H9 (cell line): ENCODE measurements at regions not wholly inside any gene's neighbourhood (a gene's known extent, or its start where the extent isn't known, plus 50 kb on each side); places are given as distances from the start of the nearest gene placed in this dataset.

Experiments used
- DNase-seq: peaks from one replicate; pipeline ENCODE4 v3.0.0-alpha.2; 2017
- H2AFZ ChIP-seq: one replicate; pipeline ENCODE4 v1.6.1; 2013; ENCODE audit warnings: mild to moderate bottlenecking, low read length, control low read depth, moderate library complexity
- H2AK5ac ChIP-seq: 2 replicates; pipeline ENCODE4 v1.6.1; 2013; ENCODE audit warnings: low read length, control low read depth, mixed read lengths; ENCODE audit not compliant: insufficient read length
- H2BK120ac ChIP-seq: one replicate; pipeline ENCODE4 v1.6.1; 2013; ENCODE audit warnings: low read depth, mild to moderate bottlenecking, low read length, control low read depth, inconsistent platforms; ENCODE audit not compliant: poor library complexity, severe bottlenecking
- H2BK12ac ChIP-seq: 2 replicates; pipeline ENCODE4 v1.6.1; 2013; ENCODE audit warnings: low read length, control low read depth, mixed read lengths, low read depth; ENCODE audit not compliant: insufficient read length
- H2BK15ac ChIP-seq: 2 replicates; pipeline ENCODE4 v1.6.1; 2013; ENCODE audit warnings: low read depth, low read length, control low read depth
- H2BK20ac ChIP-seq: one replicate; pipeline ENCODE4 v1.6.1; 2013; ENCODE audit warnings: low read depth, mild to moderate bottlenecking, low read length, control low read depth, inconsistent platforms; ENCODE audit not compliant: poor library complexity, severe bottlenecking
- H2BK5ac ChIP-seq: 2 replicates; pipeline ENCODE4 v1.6.1; 2013; ENCODE audit warnings: low read length, control low read depth, mixed read lengths; ENCODE audit not compliant: insufficient read length
- H3K14ac ChIP-seq: 2 replicates; pipeline ENCODE4 v1.6.1; 2013; ENCODE audit warnings: low read length, control low read depth; ENCODE audit not compliant: insufficient read depth
- H3K18ac ChIP-seq: 2 replicates; pipeline ENCODE4 v1.6.1; 2013; ENCODE audit warnings: low read depth, mild to moderate bottlenecking, mixed read lengths, low read length, control low read depth; ENCODE audit not compliant: insufficient read length
- H3K23ac ChIP-seq: 2 replicates; pipeline ENCODE4 v1.6.1; 2013; ENCODE audit warnings: low read length, control low read depth, mixed read lengths, low read depth; ENCODE audit not compliant: insufficient read length
- H3K23me2 ChIP-seq: 2 replicates; pipeline ENCODE4 v1.6.1; 2013; ENCODE audit warnings: low read depth, mild to moderate bottlenecking, mixed read lengths, low read length, control low read depth; ENCODE audit not compliant: insufficient read length, poor library complexity, severe bottlenecking
- H3K27ac ChIP-seq: 2 replicates; pipeline ENCODE4 v1.5.1; 2013; ENCODE audit warnings: low read length, control low read depth, mixed read lengths, low read depth; ENCODE audit not compliant: insufficient read length
- H3K27me3 ChIP-seq: 2 replicates; pipeline ENCODE4 v1.6.1; 2013; ENCODE audit warnings: low read length, control low read depth, inconsistent platforms; ENCODE audit not compliant: insufficient read depth
- H3K4ac ChIP-seq: 2 replicates; pipeline ENCODE4 v1.6.1; 2013; ENCODE audit warnings: low read depth, mild to moderate bottlenecking, control low read depth, inconsistent platforms, low read length, moderate library complexity
- H3K4me1 ChIP-seq: 2 replicates; pipeline ENCODE4 v1.6.1; 2013; ENCODE audit warnings: low read length, control low read depth, inconsistent platforms; ENCODE audit not compliant: insufficient read depth
- H3K4me2 ChIP-seq: 2 replicates; pipeline ENCODE4 v1.6.1; 2013; ENCODE audit warnings: low read length, control low read depth, mixed read lengths; ENCODE audit not compliant: insufficient read length, insufficient read depth
- H3K56ac ChIP-seq: 2 replicates; pipeline ENCODE4 v1.6.1; 2013; ENCODE audit warnings: low read depth, mild to moderate bottlenecking, mixed read lengths, low read length, control low read depth; ENCODE audit not compliant: insufficient read length
- H3K79me1 ChIP-seq: 2 replicates; pipeline ENCODE4 v1.6.1; 2013; ENCODE audit warnings: low read depth, mild to moderate bottlenecking, moderate library complexity, low read length, control low read depth, inconsistent platforms; ENCODE audit not compliant: insufficient read depth, poor library complexity, severe bottlenecking
- H3K79me2 ChIP-seq: 2 replicates; pipeline ENCODE4 v1.6.1; 2013; ENCODE audit warnings: low read length, control low read depth, inconsistent platforms; ENCODE audit not compliant: insufficient read depth
- H3K9ac ChIP-seq: 2 replicates; pipeline ENCODE4 v1.6.1; 2013; ENCODE audit warnings: low read length, control low read depth, mixed read lengths; ENCODE audit not compliant: insufficient read length; ENCODE audit errors: extremely low read depth
- H3K9me3 ChIP-seq: one replicate; pipeline ENCODE4 v1.6.1; 2013; ENCODE audit warnings: low read depth, low read length, inconsistent platforms; ENCODE audit not compliant: control insufficient read depth
- H3T11ph ChIP-seq: one replicate; pipeline ENCODE4 v1.6.1; 2013; ENCODE audit warnings: mild to moderate bottlenecking, low read length, control low read depth, inconsistent platforms
- H4K20me1 ChIP-seq: one replicate; pipeline ENCODE4 v1.6.1; 2013; ENCODE audit not compliant: control insufficient read depth, insufficient read length, insufficient read depth
- H4K5ac ChIP-seq: 2 replicates; pipeline ENCODE4 v1.6.1; 2013; ENCODE audit warnings: low read depth, mild to moderate bottlenecking, mixed read lengths, low read length, control low read depth; ENCODE audit not compliant: insufficient read length
- H4K8ac ChIP-seq: replicated peaks from 2 replicates; pipeline ENCODE4 v1.6.1; 2013; ENCODE audit warnings: low read length, control low read depth, mixed read lengths, low read depth; ENCODE audit not compliant: insufficient read length
- H4K91ac ChIP-seq: 2 replicates; pipeline ENCODE4 v1.6.1; 2013; ENCODE audit warnings: low read depth, mild to moderate bottlenecking, moderate library complexity, mixed read lengths, low read length, control low read depth; ENCODE audit not compliant: insufficient read length
- H3K27ac Mint-ChIP-seq, 3 experiments: 2 replicates in 2 of 3; 3 replicates in 1 of 3; pipeline ENCODE4 v1.8.0; 2020 to 2021; ENCODE audit warnings: mixed read lengths in 3 of 3, mild to moderate bottlenecking in 1 of 3, moderate library complexity in 1 of 3
- H3K27me3 Mint-ChIP-seq: 2 replicates; pipeline ENCODE4 v1.8.0; 2021; ENCODE audit warnings: low read depth, mild to moderate bottlenecking, moderate library complexity, mixed read lengths
- H3K36me3 Mint-ChIP-seq, 3 experiments: 2 replicates in 2 of 3; 3 replicates in 1 of 3; pipeline ENCODE4 v1.8.0; 2020 to 2021; ENCODE audit warnings: low read depth in 3 of 3, mixed read lengths in 3 of 3; ENCODE audit not compliant: insufficient read depth in 1 of 3
- H3K4me1 Mint-ChIP-seq, 2 experiments: 2 replicates each; pipeline ENCODE4 v1.8.0; 2020; ENCODE audit warnings: mixed read lengths in 2 of 2
- H3K4me3 Mint-ChIP-seq, 2 experiments: 2 replicates in 1 of 2; 3 replicates in 1 of 2; pipeline ENCODE4 v1.8.0; 2020 to 2021; ENCODE audit warnings: mild to moderate bottlenecking in 2 of 2, mixed read lengths in 2 of 2, moderate library complexity in 1 of 2
- H3K9me3 Mint-ChIP-seq, 2 experiments: 2 replicates in 1 of 2; 3 replicates in 1 of 2; pipeline ENCODE4 v1.8.0; 2020; ENCODE audit warnings: mild to moderate bottlenecking in 2 of 2, mixed read lengths in 2 of 2, moderate library complexity in 1 of 2
- WGBS: extraction: QIAGEN DNeasy Blood & Tissue Kit; methylation state at CpG from one replicate; pipeline ENCODE4 v1.1.7; 2013; ENCODE audit warnings: missing lambda C conversion rate, low lambda C conversion rate, mixed read lengths; ENCODE audit not compliant: insufficient read length; ENCODE audit errors: extremely low coverage; 5-methylcytosine and 5-hydroxymethylcytosine counted together
- TF ChIP-seq, protein P1 (sequence below): fragments of 200-600 bp; sonication (generic); conservative IDR thresholded peaks from 3 replicates; pipeline ENCODE4 v1.8.0; 2021; ENCODE audit warnings: antibody characterized with exemption, mild to moderate bottlenecking

DNA sequence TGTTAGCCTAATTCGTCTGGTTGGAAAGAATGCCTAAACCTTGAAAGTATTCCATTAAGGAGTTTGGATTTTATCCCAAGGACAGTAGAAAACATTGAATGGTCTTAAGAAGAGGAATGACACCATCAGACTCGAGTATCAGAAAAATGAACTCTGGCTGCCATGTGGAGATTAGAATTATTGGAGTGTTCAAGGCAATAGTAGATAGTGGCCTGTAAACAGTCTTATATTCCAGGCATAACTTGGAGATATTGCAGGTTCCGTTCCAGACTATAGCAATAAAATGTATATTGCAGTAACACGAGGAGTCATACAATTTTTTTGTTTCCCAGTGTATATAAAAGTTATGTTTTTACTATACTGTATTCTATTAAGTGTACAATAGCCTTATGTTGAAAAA, 130.9 kb downstream of the GDAP2 start:
- H3K9ac ChIP-seq, result no peak overlapping the region
- no peak overlapping the region for H4K8ac ChIP-seq
- no peak overlapping the region for H4K91ac ChIP-seq
- H3K4me2 ChIP-seq, result no peak overlapping the region
- no peak overlapping the region for H2BK120ac ChIP-seq
- H3K18ac ChIP-seq, result no peak overlapping the region
- no peaks in the 10 kb centered on the region for H3K27me3 ChIP-seq
- no peak overlapping the region for H3K27ac ChIP-seq
- H3K4ac ChIP-seq, result no peak overlapping the region
- H3K9me3 ChIP-seq, result no peaks in the 10 kb centered on the region
- H2AK5ac ChIP-seq, result no peak overlapping the region
- H2BK5ac ChIP-seq, result no peak overlapping the region
- no peak overlapping the region for H3K14ac ChIP-seq
- no peaks in the 10 kb centered on the region for H4K20me1 ChIP-seq
- no peaks in the 10 kb centered on the region for H3K79me1 ChIP-seq
- no peak overlapping the region for H4K5ac ChIP-seq
- no CpG with 5 or more reads among the region's 4 CpGs for WGBS
- no peak for DNase-seq
- TF ChIP-seq, protein P1, sequence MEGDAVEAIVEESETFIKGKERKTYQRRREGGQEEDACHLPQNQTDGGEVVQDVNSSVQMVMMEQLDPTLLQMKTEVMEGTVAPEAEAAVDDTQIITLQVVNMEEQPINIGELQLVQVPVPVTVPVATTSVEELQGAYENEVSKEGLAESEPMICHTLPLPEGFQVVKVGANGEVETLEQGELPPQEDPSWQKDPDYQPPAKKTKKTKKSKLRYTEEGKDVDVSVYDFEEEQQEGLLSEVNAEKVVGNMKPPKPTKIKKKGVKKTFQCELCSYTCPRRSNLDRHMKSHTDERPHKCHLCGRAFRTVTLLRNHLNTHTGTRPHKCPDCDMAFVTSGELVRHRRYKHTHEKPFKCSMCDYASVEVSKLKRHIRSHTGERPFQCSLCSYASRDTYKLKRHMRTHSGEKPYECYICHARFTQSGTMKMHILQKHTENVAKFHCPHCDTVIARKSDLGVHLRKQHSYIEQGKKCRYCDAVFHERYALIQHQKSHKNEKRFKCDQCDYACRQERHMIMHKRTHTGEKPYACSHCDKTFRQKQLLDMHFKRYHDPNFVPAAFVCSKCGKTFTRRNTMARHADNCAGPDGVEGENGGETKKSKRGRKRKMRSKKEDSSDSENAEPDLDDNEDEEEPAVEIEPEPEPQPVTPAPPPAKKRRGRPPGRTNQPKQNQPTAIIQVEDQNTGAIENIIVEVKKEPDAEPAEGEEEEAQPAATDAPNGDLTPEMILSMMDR, result no peak
- H3K79me2 ChIP-seq, result no peaks in the 10 kb centered on the region
- Mint-ChIP-seq H3K9me3 (no peaks in the 10 kb centered on the region), H3K4me3 (no peak overlapping the region), H3K36me3 (no peaks in the 10 kb centered on the region), H3K4me1 (no peaks in the 10 kb centered on the region; a peak in 1 of 4 replicates), H3K27me3 (no peaks in the 10 kb centered on the region), H3K27ac (no peak overlapping the region)
- H2AFZ ChIP-seq, result no peak overlapping the region
- H3T11ph ChIP-seq, result no peak overlapping the region
- H3K56ac ChIP-seq, result no peak overlapping the region
- no peak overlapping the region for H2BK20ac ChIP-seq
- no peaks in the 10 kb centered on the region for H3K4me1 ChIP-seq
- H2BK12ac ChIP-seq, result no peak overlapping the region
- H2BK15ac ChIP-seq, result no peak overlapping the region
- H3K23me2 ChIP-seq, result no peaks in the 10 kb centered on the region
- H3K23ac ChIP-seq, result no peak overlapping the region
